Fibroblast of lung (primary cell): ENCODE measurements at regions not wholly inside any gene's neighbourhood (a gene's known extent, or its start where the extent isn't known, plus 50 kb on each side); places are given as distances from the start of the nearest gene placed in this dataset.

Experiments
- CTCF ChIP-seq, 2 donors: IDR thresholded peaks in 1 of 2; conservative IDR thresholded peaks in 1 of 2; 1 replicate in 1 of 2; 2 replicates in 1 of 2; pipeline ENCODE4 v1.5.1; 2011 to 2012; ENCODE audit warnings: low read length in 2 of 2, control low read depth in 1 of 2, inconsistent platforms in 1 of 2, low read depth in 1 of 2, mild to moderate bottlenecking in 1 of 2
- EZH2 ChIP-seq: IDR thresholded peaks from 2 replicates; pipeline ENCODE4 v1.5.1; 2012; ENCODE audit warnings: low read length, control low read depth, mild to moderate bottlenecking; ENCODE audit errors: missing control alignments

DNA sequence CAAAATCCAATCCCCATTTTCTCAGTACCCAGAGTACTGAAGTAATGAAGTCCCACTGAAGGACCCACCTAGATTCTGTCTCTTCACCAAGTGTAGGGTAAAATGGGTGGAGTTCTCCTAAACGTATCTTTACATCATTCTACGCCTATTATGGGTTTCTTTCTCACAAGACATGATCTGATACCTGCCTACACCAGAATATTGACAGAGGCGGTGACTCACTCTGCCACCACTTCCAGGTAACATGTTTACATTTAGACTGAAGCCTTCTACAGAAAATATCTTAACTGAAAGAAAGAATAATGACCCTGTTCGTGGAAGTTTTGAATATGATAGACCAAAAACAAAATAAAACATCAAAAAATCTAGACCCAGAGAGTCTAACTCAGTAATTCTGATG lies 89.8 kb downstream of the BTG1 start:
- TF ChIP-seq CTCF (conservative IDR thresholded peaks at IDR 0.05 in 1 of 2, IDR thresholded peaks at IDR 0.05 in 1 of 2; ENCODE audit: low read depth in 1 of 2, low read length in 2 of 2) = no peak
- no peak for TF ChIP-seq EZH2
